ENCODE measurements at regions not wholly inside any gene's neighbourhood (a gene's known extent, or its start where the extent isn't known, plus 50 kb on each side); places are given as distances from the start of the nearest gene placed in this dataset.
"Not testable (repeated sequence)": the region's sequence is repeated elsewhere in the genome, so short reads cannot be mapped to it uniquely, and the experiment has no call there.

DNA sequence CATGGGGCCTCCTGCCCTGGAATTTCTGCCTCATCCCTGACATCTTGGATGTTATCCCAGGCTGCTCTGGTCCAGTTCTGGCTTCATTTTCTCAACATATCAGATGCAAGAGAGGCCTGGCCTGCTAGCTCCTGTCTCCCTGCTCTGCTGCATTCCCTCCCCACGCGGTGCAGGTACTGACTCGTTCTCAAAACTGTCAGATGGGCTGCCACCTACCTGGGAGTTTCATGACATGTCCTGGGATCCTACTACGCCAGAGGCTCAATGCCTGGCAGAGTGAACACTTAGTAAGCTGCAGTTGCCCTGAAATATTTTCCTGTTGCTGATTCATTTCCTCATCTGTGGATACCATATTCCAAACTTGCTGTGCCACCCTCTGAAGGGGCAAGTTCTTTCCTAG lies 126.7 kb upstream of the PLGLB2 start:
- TF ChIP-seq TFE3 (CRISPR knock-in tag; IDR thresholded peaks at IDR 0.05); PTBP1 (IDR thresholded peaks at IDR 0.05; ENCODE audit: low read depth, low read length, poor library complexity, severe bottlenecking): not testable (repeated sequence)
